LNCaP clone FGC (cell line): ENCODE measurements at regions not wholly inside any gene's neighbourhood (a gene's known extent, or its start where the extent isn't known, plus 50 kb on each side); places are given as distances from the start of the nearest gene placed in this dataset.

Experiments
- DNase-seq: peaks from one replicate; pipeline ENCODE4 v3.0.0-alpha.2; 2011; ENCODE audit warnings: low read depth
- H3K4me3 ChIP-seq: 2 replicates; pipeline ENCODE4 v1.5.1; 2011; ENCODE audit warnings: mild to moderate bottlenecking, low read depth, low read length, control low read depth
- CTCF ChIP-seq: IDR thresholded peaks from 2 replicates; pipeline ENCODE4 v1.5.1; 2012; ENCODE audit warnings: mild to moderate bottlenecking; ENCODE audit not compliant: control insufficient read depth, insufficient read depth; ENCODE audit errors: extremely low read depth

DNA sequence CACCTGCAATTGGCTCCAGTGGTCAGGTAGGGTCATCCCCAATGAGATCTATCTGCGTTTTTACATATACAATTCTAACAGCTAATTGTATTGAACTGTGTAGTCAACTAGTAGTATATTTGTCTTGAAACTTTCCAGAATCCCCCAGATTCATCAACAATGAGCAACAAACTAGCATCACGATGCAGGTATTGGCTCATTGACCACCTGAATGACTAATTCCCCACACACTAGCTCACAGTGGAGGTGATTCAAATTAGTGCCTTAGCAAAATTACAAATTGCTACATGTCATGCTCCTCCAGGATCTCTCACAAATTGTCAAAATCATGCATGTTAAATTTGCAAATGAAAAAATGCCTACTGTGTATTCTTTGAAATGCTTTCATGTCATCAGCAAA, 62.8 kb upstream of the MPHOSPH6 start:
- no peak for TF ChIP-seq CTCF
- DNase-seq, result no peak
- no peak overlapping the region for H3K4me3 ChIP-seq

GRCh38 chr16:82231008-82231787, 61.2 kb upstream of the MPHOSPH6 start:
- TF ChIP-seq CTCF, result no peak
- peak overlapping the region; percentile 19 for H3K4me3 ChIP-seq
- peak; percentile 78 for DNase-seq

DNA sequence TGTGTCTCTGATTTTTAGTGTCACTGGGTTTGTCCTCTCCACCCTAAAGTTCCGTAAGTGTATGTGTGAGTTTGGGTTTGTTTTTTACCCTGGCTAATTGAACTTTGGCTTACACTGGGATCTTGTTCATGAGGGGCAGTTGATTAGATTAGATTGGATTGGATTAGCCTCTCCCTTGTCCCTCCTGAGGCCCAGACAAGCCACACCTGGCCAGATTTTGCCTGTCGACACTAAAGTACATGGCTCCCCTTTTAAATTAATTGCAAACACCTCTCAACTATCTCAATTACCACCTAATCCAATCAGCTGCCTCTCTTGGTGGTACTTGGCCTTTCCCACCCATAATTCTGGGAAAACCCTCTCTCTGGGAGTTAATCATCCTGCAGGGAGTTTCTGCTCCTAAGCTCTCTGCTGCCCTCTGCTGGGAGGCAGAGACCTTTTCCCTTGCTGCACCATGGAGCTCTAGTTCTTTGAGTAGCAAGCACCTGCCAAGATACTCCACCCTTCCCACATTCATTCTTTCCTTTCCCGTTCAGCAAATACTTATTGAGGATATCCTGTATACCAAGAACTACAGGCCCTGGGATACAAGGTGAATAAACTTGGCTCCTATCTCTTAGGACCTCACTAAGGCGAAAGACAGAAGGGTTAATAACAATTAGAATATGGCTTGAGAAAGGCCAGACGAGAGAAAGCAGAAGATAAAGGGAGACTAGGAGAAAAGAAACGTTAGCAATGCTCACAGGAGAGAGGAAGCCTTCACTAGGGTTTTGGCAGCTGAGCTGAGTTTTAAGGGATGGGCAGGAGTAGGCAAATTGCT, 60.0 kb upstream of the MPHOSPH6 start:
- TF ChIP-seq CTCF, result peak; percentile 93
- no peak overlapping the region for H3K4me3 ChIP-seq
- DNase-seq, result no peak

DNA sequence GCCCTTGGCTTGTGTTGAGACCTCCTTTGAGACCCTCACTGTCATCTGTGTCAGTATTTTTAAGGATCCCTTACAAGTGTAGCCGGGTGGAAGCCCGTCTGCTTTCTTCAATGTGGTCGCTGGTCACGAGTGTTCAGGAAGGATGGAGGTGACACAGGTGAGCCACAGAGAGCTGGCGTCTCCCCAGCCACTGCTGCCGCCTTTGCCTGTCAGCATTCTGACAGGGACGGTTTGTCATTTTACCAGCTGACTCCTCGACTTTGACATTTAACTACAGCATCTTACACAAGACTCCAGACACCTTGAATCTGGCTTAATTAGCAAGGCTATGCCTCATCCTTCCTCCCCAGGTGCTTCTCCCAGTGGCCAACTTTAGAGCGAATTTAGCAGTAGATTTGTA, 56.3 kb upstream of the MPHOSPH6 start:
- no peak overlapping the region for H3K4me3 ChIP-seq
- DNase-seq, result no peak
- TF ChIP-seq CTCF, result no peak

GRCh38 chr16:82224821-82225220, 54.8 kb upstream of the MPHOSPH6 start:
- H3K4me3 ChIP-seq, result no peak overlapping the region
- DNase-seq, result no peak
- no peak for TF ChIP-seq CTCF

GRCh38 chr16:82220541-82220940, 50.5 kb upstream of the MPHOSPH6 start:
- H3K4me3 ChIP-seq, result no peak overlapping the region
- no peak for DNase-seq
- TF ChIP-seq CTCF, result no peak
